Parathyroid adenoma (tissue), 2 donors: ENCODE measurements at regions not wholly inside any gene's neighbourhood (a gene's known extent, or its start where the extent isn't known, plus 50 kb on each side); places are given as distances from the start of the nearest gene placed in this dataset.
"Not testable (repeated sequence)": the region's sequence is repeated elsewhere in the genome, so short reads cannot be mapped to it uniquely, and the experiment has no call there.

Experiments
- H2AFZ ChIP-seq: fragments of 300-600 bp; sonication (generic); one replicate; pipeline ENCODE4 v1.7.0; 2017; ENCODE audit warnings: antibody characterized with exemption, mild to moderate bottlenecking
- H3K27ac ChIP-seq: fragments of 300-600 bp; sonication (generic); one replicate; pipeline ENCODE4 v1.7.0; 2017
- H3K27me3 ChIP-seq: fragments of 300-600 bp; sonication (generic); one replicate; pipeline ENCODE4 v1.7.0; 2017; ENCODE audit warnings: low read length; ENCODE audit not compliant: control insufficient read depth, insufficient read depth
- H3K36me3 ChIP-seq: fragments of 300-600 bp; sonication (generic); one replicate; pipeline ENCODE4 v1.7.0; 2017; ENCODE audit warnings: low read length; ENCODE audit not compliant: control insufficient read depth, insufficient read depth
- H3K4me1 ChIP-seq: fragments of 300-600 bp; sonication (generic); one replicate; pipeline ENCODE4 v1.7.0; 2017; ENCODE audit warnings: control low read depth
- H3K4me2 ChIP-seq: fragments of 300-600 bp; sonication (generic); one replicate; pipeline ENCODE4 v1.7.0; 2017; ENCODE audit warnings: low read length
- H3K4me3 ChIP-seq: fragments of 300-600 bp; sonication (generic); one replicate; pipeline ENCODE4 v1.7.0; 2017; ENCODE audit warnings: low read depth, low read length
- H3K79me2 ChIP-seq: fragments of 300-600 bp; sonication (generic); one replicate; pipeline ENCODE4 v1.7.0; 2017; ENCODE audit warnings: control low read depth
- H3K9ac ChIP-seq: fragments of 300-600 bp; sonication (generic); one replicate; pipeline ENCODE4 v1.7.0; 2017; ENCODE audit warnings: mild to moderate bottlenecking
- H3K9me3 ChIP-seq: fragments of 300-600 bp; sonication (generic); one replicate; pipeline ENCODE4 v1.7.0; 2017; ENCODE audit warnings: low read length; ENCODE audit not compliant: control insufficient read depth
- CTCF ChIP-seq: fragments of 300-600 bp; sonication (generic); IDR thresholded peaks from one replicate; pipeline ENCODE4 v1.7.0; 2017; ENCODE audit warnings: antibody characterized with exemption, mild to moderate bottlenecking
- donor health status: primary hyperparathyroidism.

- not testable (repeated sequence) for H3K4me2 ChIP-seq, H3K79me2 ChIP-seq, H3K36me3 ChIP-seq, H3K27ac ChIP-seq, H3K4me3 ChIP-seq, H3K9me3 ChIP-seq, H3K27me3 ChIP-seq, H3K4me1 ChIP-seq, H3K9ac ChIP-seq, H2AFZ ChIP-seq
Measured at GRCh38 chr4:154907345-154908045, 126.4 kb downstream of the RBM46 start.

- Histone ChIP-seq H3K36me3 (no peaks in the 10 kb centered on the region), H3K4me3 (no peak overlapping the region), H3K4me2 (no peak overlapping the region), H3K4me1 (no peaks in the 10 kb centered on the region), H3K27ac (no peak overlapping the region), H3K27me3 (no peaks in the 10 kb centered on the region), H2AFZ (no peak overlapping the region), H3K9me3 (no peaks in the 10 kb centered on the region), H3K79me2 (no peaks in the 10 kb centered on the region), H3K9ac (no peak overlapping the region)
- TF ChIP-seq CTCF = no peak
Measured at GRCh38 chr4:154908168-154908567, 127.1 kb downstream of the RBM46 start.

- Histone ChIP-seq H3K36me3 (no peaks in the 10 kb centered on the region), H3K27me3 (no peaks in the 10 kb centered on the region), H3K9ac (no peak overlapping the region), H2AFZ (no peak overlapping the region), H3K4me1 (no peaks in the 10 kb centered on the region), H3K9me3 (no peaks in the 10 kb centered on the region), H3K27ac (no peak overlapping the region), H3K4me2 (no peak overlapping the region), H3K4me3 (no peak overlapping the region), H3K79me2 (no peaks in the 10 kb centered on the region)
- TF ChIP-seq CTCF = no peak
Measured at GRCh38 chr4:154911097-154911496, 130.0 kb downstream of the RBM46 start.

GRCh38 chr4:154911608-154912098, 130.6 kb downstream of the RBM46 start:
- Histone ChIP-seq H2AFZ (no peak overlapping the region), H3K36me3 (no peaks in the 10 kb centered on the region), H3K27ac (no peak overlapping the region), H3K4me3 (no peak overlapping the region), H3K27me3 (no peaks in the 10 kb centered on the region), H3K9me3 (no peaks in the 10 kb centered on the region), H3K9ac (no peak overlapping the region), H3K4me1 (no peaks in the 10 kb centered on the region), H3K4me2 (no peak overlapping the region), H3K79me2 (no peaks in the 10 kb centered on the region)
- no peak for TF ChIP-seq CTCF

- H3K79me2 ChIP-seq = no peaks in the 10 kb centered on the region
- H3K9ac ChIP-seq = no peak overlapping the region
- H3K4me2 ChIP-seq = no peak overlapping the region
- TF ChIP-seq CTCF = no peak
- H2AFZ ChIP-seq = no peak overlapping the region
- H3K4me1 ChIP-seq = no peaks in the 10 kb centered on the region
- H3K36me3 ChIP-seq = no peaks in the 10 kb centered on the region
- H3K27ac ChIP-seq = no peak overlapping the region
- H3K9me3 ChIP-seq = no peaks in the 10 kb centered on the region
- H3K4me3 ChIP-seq = no peak overlapping the region
- no peaks in the 10 kb centered on the region for H3K27me3 ChIP-seq
Measured at GRCh38 chr4:154916068-154916467, 135.0 kb downstream of the RBM46 start.
